GM12873 (cell line): ENCODE measurements at regions not wholly inside any gene's neighbourhood (a gene's known extent, or its start where the extent isn't known, plus 50 kb on each side); places are given as distances from the start of the nearest gene placed in this dataset.

Source experiments
- TF ChIP-seq, protein P1 (sequence below): IDR thresholded peaks from 2 replicates; pipeline ENCODE4 v1.5.1; 2012; ENCODE audit warnings: low read depth, mild to moderate bottlenecking, moderate library complexity, low read length, control low read depth; ENCODE audit not compliant: insufficient read depth; ENCODE audit errors: missing control alignments

GRCh38 chrX:49753691-49754090 lies 57.9 kb upstream of the PAGE1 start:
- TF ChIP-seq, protein P1, sequence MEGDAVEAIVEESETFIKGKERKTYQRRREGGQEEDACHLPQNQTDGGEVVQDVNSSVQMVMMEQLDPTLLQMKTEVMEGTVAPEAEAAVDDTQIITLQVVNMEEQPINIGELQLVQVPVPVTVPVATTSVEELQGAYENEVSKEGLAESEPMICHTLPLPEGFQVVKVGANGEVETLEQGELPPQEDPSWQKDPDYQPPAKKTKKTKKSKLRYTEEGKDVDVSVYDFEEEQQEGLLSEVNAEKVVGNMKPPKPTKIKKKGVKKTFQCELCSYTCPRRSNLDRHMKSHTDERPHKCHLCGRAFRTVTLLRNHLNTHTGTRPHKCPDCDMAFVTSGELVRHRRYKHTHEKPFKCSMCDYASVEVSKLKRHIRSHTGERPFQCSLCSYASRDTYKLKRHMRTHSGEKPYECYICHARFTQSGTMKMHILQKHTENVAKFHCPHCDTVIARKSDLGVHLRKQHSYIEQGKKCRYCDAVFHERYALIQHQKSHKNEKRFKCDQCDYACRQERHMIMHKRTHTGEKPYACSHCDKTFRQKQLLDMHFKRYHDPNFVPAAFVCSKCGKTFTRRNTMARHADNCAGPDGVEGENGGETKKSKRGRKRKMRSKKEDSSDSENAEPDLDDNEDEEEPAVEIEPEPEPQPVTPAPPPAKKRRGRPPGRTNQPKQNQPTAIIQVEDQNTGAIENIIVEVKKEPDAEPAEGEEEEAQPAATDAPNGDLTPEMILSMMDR: no peak

DNA sequence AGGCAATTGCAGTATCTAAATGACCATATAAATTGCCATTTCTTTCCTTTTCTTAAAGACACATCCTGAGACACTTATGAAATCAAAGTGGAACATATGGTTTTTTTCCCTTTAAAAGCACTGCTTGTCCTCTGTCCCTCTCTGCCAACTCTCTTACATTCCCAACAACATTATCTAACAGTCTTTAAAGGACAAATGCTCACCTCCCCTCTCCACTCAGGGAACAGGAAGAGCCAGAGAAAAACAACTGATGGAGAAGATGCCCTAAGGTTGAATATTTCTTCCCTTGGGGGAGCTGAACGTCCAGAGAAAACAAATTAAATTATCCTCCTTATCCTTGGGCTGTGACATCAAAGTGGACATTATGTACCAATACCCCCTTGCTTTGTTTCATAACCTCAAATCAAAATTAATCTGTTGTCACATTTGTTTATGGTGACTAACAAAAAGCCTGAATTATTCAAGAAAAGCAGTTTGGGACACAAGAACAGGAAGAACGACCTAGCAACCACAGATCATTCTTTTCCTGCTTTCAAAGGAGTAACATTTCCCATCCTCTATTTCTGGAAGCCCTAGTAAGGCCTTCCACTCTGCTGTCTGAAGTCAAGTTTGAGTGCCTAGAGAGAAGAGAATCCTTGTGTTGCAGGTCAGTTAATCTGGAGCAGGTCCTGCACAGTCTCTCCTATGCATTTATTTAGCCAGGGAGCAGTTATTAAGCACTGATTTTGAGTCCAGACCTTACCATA lies 52.6 kb upstream of the PAGE1 start:
- TF ChIP-seq, protein P1: no peak

DNA sequence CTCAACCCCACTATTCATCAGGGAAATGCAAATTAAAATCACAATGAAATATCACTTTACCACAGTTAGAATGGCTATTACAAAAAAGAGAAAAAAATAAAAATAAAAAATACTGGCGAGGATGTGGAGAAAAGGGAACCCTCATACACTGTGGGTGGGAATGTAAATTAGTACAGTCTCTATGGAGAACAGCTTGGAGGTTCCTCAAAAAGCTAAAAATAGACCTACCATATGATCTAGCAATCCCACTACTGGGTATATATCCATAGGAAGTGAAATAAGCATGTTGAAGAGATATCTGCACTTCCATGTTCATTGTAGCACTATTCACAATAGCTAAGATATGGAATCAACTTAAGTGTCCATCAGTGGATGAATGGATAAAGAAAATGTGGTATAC lies 50.5 kb upstream of the PAGE1 start:
- TF ChIP-seq, protein P1: no peak
